Astrocyte of the spinal cord (primary cell): ENCODE measurements at regions not wholly inside any gene's neighbourhood (a gene's known extent, or its start where the extent isn't known, plus 50 kb on each side); places are given as distances from the start of the nearest gene placed in this dataset.

ENCODE experiments used
- DNase-seq: peaks from one replicate; pipeline ENCODE4 v3.0.0; 2011; ENCODE audit warnings: low read depth, low spot score
- H3K4me3 ChIP-seq: 2 replicates; pipeline ENCODE4 v1.5.1; 2011; ENCODE audit warnings: low read depth, mild to moderate bottlenecking, low read length, moderate library complexity
- in situ Hi-C: cut with HindIII; loops from 2 replicates; pipeline ENCODE4 v1.10.0; 2017; ENCODE audit warnings: low sequenced_read_pairs
- TF ChIP-seq, protein P1 (sequence below): IDR thresholded peaks from 2 replicates; pipeline ENCODE4 v1.5.1; 2012; ENCODE audit warnings: low read depth, mild to moderate bottlenecking, low read length, inconsistent platforms

DNA sequence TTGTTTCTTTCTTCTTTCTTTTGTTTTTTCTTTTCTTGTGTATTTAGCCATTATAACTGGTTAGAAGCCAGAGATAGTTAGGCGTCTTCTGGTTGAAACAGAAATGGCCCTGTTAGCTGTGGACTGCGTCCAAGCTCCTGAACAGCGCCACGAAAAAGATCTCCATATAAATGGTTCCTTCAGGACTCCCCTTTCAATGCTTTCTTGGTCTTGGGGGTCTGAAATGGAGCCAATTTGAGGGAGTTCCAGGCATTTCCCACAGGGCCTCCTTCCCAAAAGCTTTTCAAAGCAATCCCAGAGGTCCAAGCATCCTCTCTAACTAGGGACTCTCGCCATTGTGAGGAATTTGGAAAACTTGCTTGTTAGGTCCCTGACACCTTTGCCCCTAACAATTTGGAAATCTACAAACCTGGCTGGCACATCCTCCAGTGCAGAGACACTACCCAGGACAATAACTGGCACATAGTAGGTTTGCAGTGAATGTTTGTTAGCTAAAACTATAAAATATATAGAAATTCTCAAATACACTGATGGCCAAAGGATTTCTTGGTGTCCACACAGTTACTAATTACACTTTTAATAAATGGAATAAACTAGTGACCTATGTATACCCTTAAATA lies 80.1 kb downstream of the MYCN start:
- in situ Hi-C loops = no loop called here
- H3K4me3 ChIP-seq = no peak overlapping the region
- TF ChIP-seq, protein P1, sequence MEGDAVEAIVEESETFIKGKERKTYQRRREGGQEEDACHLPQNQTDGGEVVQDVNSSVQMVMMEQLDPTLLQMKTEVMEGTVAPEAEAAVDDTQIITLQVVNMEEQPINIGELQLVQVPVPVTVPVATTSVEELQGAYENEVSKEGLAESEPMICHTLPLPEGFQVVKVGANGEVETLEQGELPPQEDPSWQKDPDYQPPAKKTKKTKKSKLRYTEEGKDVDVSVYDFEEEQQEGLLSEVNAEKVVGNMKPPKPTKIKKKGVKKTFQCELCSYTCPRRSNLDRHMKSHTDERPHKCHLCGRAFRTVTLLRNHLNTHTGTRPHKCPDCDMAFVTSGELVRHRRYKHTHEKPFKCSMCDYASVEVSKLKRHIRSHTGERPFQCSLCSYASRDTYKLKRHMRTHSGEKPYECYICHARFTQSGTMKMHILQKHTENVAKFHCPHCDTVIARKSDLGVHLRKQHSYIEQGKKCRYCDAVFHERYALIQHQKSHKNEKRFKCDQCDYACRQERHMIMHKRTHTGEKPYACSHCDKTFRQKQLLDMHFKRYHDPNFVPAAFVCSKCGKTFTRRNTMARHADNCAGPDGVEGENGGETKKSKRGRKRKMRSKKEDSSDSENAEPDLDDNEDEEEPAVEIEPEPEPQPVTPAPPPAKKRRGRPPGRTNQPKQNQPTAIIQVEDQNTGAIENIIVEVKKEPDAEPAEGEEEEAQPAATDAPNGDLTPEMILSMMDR = no peak
- no peak for DNase-seq

DNA sequence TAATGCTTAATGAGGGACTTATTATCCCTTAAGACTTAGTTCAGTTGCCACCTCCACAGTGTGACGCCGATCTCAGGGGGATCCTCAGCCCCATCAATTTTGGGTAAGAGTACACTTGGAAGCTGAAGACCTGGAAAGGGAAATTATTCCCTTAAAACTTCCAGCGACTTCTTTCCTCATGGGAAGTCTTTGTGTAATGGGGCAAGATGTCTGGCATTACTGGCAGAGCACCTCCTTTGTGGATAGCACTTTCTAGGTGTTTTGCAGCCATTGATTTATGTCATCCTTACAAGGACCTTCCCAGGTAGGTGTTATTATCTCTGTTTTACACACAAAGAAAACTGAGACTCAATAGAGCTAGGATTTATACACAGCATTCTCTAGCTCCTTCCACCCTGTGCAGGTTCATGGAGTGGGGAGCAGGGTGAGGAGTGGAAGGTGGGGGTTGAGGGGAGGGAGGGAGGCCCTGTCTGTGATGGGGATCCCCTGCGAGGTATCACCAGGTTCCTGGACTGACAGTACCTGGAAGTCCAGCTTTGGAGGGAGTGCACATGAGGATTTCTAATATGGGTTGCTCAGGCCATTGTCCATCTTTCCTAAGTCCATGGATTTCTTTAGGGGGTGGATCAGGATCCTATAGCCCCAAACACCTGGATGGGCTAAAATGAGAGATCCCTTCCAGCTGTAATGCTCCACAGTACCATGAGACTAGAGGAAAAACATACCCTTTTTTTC lies 79.4 kb downstream of the MYCN start:
- DNase-seq = no peak
- in situ Hi-C loops = no loop called here
- TF ChIP-seq, protein P1 = no peak
- no peak overlapping the region for H3K4me3 ChIP-seq

DNA sequence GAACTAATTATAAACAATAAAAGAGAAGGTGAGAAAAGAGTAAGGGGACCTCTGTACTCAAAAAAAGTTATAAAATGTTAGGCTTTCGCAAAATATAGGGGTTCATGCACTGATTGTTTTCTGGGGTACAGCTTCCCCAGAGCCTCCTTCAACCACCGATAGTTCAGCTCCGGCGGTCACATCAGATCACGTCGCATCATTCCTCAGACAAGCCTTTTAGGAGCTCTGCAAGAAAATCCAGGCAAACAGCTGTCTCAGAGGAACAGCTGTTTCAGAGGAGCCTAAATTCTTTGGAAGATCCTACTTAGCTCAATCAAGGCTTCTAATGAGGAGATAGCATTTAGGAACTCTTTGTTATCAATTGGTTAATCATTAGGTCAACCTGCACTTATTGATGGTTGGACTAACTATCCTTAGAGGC lies 78.7 kb downstream of the MYCN start:
- TF ChIP-seq, protein P1 = no peak
- DNase-seq = no peak
- in situ Hi-C loops = no loop called here
- H3K4me3 ChIP-seq = no peak overlapping the region

DNA sequence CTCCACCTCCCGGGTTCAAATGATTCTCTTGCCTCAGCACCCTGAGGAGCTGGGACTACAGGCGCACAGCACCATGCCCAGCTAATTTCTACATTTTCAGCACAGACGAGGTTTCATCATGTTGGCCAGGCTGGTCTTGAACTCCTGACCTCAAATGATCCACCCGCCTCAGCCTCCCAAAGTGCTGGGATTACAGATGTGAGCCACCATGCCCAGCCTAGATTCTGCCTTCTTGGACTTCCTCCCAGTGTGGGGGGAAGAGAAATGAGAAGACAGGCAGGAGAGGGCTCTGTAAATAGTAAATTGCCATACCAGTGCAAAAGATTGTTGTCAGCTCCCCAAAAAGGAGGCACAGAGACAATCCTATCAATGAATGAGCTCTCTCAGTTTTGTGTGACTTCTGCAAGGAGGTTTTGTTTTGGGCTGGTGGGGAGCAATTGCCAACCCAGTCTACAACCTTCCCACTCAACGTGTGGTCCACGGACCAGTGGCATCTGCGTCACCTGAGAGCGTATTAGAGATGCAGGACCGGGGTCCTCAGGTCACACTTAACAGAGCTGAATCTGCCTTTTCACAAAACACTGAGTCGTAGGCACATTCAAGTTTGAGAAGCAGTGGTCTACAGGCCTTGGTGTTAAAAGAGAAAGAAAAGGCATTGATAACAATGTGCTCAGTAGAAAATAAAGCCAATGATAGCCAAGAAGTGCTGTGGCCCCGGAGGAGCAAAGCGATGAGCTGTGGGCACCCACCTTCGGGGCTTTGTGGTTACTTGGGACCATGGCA lies 78.1 kb downstream of the MYCN start:
- in situ Hi-C loops = no loop called here
- TF ChIP-seq, protein P1 = no peak
- DNase-seq = no peak
- H3K4me3 ChIP-seq = no peak overlapping the region

DNA sequence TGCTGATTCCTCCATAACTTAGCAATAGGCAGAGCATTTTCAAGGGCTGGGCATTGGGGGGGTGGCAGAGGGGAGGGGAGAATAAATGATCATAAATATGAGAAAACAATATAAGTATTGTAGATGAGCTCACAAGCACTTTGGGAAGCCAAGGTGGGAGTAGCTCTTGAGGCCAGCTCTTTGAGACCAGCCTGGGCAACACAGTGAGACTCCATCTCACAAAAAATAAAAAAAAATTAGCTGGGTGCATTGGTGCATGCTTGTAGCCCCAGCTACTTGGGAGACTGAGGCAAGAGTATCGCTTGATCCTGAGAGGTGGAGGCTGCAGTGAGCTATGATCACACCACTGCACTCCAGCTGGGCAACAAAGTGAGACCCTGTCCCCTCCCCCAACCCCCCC lies 75.9 kb downstream of the MYCN start:
- TF ChIP-seq, protein P1 = no peak
- DNase-seq = no peak

DNA sequence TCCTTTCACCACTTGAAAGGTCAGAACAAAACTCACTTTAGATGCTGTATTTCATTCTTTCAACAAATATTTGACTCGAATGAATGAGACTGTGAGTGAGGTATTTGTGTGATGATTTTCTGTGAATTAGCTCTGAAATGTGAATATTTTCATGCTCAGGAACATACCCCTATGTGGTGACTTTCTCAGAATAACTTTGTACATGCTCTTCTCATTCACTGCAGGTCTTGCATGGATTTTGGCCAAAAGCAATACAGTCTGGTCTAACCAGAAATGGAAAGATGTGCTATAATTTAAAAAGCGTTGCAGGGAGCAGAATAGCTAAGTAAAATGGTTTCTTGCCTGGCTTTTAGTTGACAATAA lies 75.5 kb downstream of the MYCN start:
- TF ChIP-seq, protein P1 = no peak
- in situ Hi-C loops = no loop called here

More for the DNA sequence above, 75.9 kb downstream of the MYCN start:
- in situ Hi-C loops = no loop called here
- H3K4me3 ChIP-seq = no peak overlapping the region

More for the DNA sequence above, 75.5 kb downstream of the MYCN start:
- no peak for DNase-seq
- H3K4me3 ChIP-seq = no peak overlapping the region
